Right cardiac atrium (tissue), 5 donors: ENCODE measurements at regions not wholly inside any gene's neighbourhood (a gene's known extent, or its start where the extent isn't known, plus 50 kb on each side); places are given as distances from the start of the nearest gene placed in this dataset.

ENCODE experiments used
- ATAC-seq, 2 donors: fragments of 200-7000 bp; cut with Tn5 transposase; one replicate each; pipeline versions ENCODE4 v1.8.0 to v1.9.1; 2020; ENCODE audit warnings: moderate library complexity in 2 of 2, mild to moderate bottlenecking in 1 of 2
- DNase-seq, 3 donors: peaks; one replicate each; pipeline ENCODE4 v3.0.0-alpha.2; 2020
- H3K27ac ChIP-seq: one replicate; pipeline ENCODE4 v1.5.1; 2013; ENCODE audit warnings: mild to moderate bottlenecking, low read length, control low read depth, moderate library complexity
- H3K27me3 ChIP-seq: one replicate; pipeline ENCODE4 v1.6.1; 2013; ENCODE audit not compliant: control insufficient read depth, insufficient read depth
- H3K4me1 ChIP-seq: one replicate; pipeline ENCODE4 v1.6.1; 2013; ENCODE audit warnings: low read length; ENCODE audit not compliant: control insufficient read depth, insufficient read depth
- H3K4me3 ChIP-seq: one replicate; pipeline ENCODE4 v1.5.1; 2013; ENCODE audit warnings: low read length, control low read depth
- H3K9me3 ChIP-seq: one replicate; pipeline ENCODE4 v1.6.1; 2013; ENCODE audit warnings: low read length; ENCODE audit not compliant: control insufficient read depth
- WGBS: extraction: QIAGEN DNeasy Blood & Tissue Kit; methylation state at CpG from one replicate; pipeline ENCODE4 v1.1.7; 2013; 5-methylcytosine and 5-hydroxymethylcytosine counted together
- intact Hi-C, 4 donors: fragments of 100-400 bp; cut with DNase I; formaldehyde crosslinking; loops; one replicate each; pipeline versions ENCODE4 v1.11.0 to v1.14.0; 2022 to 2023
- donor health status: healthy with polysubstance abuse.
- donor health status: DM: no; HTN: yes; CAD: no.
- donor health status: DM: no; HTN: no; CAD: no.
- donor health status: DM: no; HTN: yes; CAD: no; lungs with severe emphysema.
- donor health status: DM: yes; HTN: yes; CAD: no.

DNA sequence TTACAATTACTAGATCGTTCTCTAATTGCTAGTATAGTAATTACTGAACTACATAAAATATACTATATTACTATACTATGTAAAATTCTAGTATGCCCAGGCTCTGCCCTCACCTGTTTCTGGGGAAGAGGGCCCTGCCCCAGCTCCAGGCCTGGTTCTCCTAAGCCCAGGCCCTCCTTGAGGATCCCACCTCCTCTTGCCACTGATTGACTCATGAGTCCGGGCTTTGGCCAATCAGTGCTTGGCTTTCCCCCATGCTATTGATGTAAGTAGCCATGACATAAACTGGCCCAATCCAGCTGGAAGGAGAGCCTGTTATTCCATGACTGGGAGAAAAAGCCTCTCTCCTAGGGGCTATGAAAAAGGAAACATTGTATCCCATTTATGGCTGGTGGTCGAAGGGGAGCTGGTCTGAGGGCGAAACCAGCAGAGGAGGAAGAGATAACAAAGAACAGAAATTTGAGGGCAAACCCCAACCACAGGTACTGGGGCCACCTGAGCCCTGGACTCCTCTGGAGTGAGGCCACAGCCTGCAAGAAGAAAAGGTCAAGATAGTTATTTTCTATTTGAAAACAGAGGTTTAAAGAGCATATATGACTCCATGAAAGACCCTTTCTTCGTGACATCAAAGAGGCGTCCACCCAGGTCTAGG lies 129.3 kb upstream of the CD93 start:
- WGBS = 94% methylated on average over 6 of the region's 6 CpGs
- no peaks in the 10 kb centered on the region for H3K27me3 ChIP-seq

GRCh38 chr20:23214903-23215302 lies 128.8 kb upstream of the CD93 start:
- H3K9me3 ChIP-seq = no peaks in the 10 kb centered on the region
- H3K27me3 ChIP-seq = no peaks in the 10 kb centered on the region
- ATAC-seq (no peak), DNase-seq (no peak)
- intact Hi-C loops = no loop called here
- no peak overlapping the region for H3K4me3 ChIP-seq
- no peak overlapping the region for H3K27ac ChIP-seq
- WGBS = 89% methylated on average over 5 of the region's 5 CpGs
- H3K4me1 ChIP-seq = no peaks in the 10 kb centered on the region

More for the DNA sequence above, 129.3 kb upstream of the CD93 start:
- Histone ChIP-seq H3K4me3 (no peak overlapping the region), H3K4me1 (no peaks in the 10 kb centered on the region), H3K27ac (no peak overlapping the region), H3K9me3 (no peaks in the 10 kb centered on the region)
- intact Hi-C loops = no loop called here
- ATAC-seq = no peak
- no peak for DNase-seq

DNA sequence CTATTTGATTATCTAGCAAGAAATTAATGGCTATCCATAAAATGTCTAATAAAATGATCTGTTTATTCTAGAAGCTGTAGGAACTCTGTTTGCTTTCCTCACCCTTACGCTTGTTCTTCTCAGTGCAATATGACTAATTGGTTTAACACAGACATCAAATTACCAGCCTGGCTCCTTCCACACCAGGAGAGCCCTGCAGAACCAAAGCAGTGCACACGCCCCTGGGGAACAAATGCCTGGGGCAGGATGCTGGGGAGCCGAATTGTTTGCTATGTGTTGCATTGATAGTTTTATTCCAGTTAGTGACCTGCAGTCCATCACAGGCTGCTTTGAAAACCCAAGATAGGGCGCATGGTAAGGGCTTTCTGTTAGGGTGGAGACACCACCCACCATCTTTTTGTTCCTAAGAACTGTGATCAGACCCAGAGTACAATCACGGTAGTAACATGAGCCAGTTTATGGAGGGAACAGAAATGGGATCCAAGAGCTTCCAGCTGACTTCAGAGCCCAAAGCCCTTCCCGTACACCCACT lies 126.4 kb upstream of the CD93 start:
- 72% methylated on average over 6 of the region's 6 CpGs for WGBS
- Histone ChIP-seq H3K9me3 (no peaks in the 10 kb centered on the region), H3K4me1 (no peaks in the 10 kb centered on the region), H3K4me3 (no peak overlapping the region), H3K27ac (no peak overlapping the region), H3K27me3 (no peaks in the 10 kb centered on the region)
- ATAC-seq (no peak), DNase-seq (no peak)
- intact Hi-C loops = no loop called here

DNA sequence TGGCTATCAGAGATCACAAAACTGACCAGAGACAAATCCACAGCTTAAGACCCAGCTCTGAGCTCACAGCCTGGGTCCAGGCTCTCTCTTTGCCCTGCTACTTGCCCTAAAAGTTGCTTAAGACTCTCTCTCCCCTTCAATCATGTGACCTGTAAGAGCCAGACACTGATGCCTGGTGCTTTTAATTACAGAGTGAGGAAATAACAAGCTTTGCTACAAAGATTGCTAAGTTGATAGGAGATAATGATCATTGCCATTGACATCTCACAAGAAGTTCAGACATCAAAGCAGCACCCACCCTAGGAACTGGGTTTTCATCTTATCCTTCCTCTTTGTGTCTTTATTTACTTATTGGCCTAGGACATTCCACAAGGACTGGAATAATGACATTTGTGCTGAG lies 125.9 kb upstream of the CD93 start:
- no peak overlapping the region for H3K27ac ChIP-seq
- DNase-seq (no peak), ATAC-seq (no peak)
- H3K4me3 ChIP-seq = no peak overlapping the region
- H3K27me3 ChIP-seq = no peaks in the 10 kb centered on the region
- intact Hi-C loops = no loop called here
- H3K4me1 ChIP-seq = no peaks in the 10 kb centered on the region
- no peaks in the 10 kb centered on the region for H3K9me3 ChIP-seq

DNA sequence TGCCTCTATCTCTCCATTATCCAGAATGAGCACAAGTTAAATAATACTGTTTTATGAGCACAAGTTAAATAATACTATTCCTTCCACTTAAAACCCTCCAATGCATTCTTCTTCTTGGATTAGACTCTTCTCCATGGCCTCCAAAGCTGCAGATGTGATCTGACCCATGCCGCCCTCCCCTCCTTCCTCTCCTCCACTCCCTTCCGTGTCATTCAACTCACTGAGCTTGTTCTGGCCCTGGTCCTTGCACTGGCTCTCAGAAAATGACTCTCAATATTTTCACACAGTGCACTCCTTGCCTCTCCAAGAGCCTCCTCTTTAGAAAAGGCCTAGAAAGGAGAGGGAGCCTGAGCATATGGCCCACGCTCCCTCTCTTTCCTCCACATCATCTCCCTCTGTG lies 125.0 kb upstream of the CD93 start:
- no peak overlapping the region for H3K27ac ChIP-seq
- intact Hi-C loops = no loop called here
- H3K27me3 ChIP-seq = no peaks in the 10 kb centered on the region
- no peak overlapping the region for H3K4me3 ChIP-seq
- DNase-seq = no peak
- 82% methylated on average over 3 of the region's 3 CpGs for WGBS
- H3K4me1 ChIP-seq = peaks cover 6% of the 10 kb centered on the region
- ATAC-seq = peak in 1 of 2 donors; percentile 63
- H3K9me3 ChIP-seq = no peaks in the 10 kb centered on the region

DNA sequence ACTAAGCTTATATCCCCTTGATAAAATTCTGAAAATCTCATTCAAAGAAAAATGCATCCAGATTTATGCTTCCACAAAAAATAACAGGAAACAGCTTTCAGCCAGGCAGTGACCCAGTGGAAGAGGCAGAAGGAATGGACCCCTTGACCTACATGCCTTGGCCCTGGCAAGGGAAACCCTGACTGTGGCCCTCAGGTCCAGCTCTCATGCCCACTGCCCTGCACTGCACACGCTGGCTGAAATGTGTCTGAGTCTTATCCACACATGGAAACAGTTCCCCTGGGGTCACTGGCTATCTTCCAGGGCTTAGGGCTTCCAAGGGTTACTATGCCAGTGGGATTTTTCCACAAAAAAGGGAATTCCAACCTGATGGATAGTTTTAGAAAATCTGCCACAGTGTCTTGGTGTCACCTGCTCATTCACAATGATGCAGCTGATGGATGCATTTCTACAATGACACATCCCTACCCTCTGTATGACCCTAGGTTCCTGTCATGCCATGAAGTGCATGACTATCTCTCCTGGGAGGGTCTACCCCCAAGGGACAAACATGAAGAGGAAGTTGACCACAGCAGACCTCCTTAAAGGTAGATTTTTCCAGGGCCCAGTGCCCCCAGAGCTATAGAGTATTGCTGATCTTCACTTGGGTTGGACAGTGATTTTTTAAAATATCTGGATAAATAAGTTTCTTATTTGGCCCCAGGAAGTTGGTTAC lies 121.9 kb upstream of the CD93 start:
- Histone ChIP-seq H3K27me3 (no peaks in the 10 kb centered on the region), H3K4me1 (peaks cover 10% of the 10 kb centered on the region), H3K27ac (no peak overlapping the region), H3K9me3 (no peaks in the 10 kb centered on the region), H3K4me3 (no peak overlapping the region)
- 67% methylated on average over 1 of the region's 1 CpG for WGBS
- ATAC-seq = no peak
- DNase-seq = no peak
- intact Hi-C loops = no loop called here

DNA sequence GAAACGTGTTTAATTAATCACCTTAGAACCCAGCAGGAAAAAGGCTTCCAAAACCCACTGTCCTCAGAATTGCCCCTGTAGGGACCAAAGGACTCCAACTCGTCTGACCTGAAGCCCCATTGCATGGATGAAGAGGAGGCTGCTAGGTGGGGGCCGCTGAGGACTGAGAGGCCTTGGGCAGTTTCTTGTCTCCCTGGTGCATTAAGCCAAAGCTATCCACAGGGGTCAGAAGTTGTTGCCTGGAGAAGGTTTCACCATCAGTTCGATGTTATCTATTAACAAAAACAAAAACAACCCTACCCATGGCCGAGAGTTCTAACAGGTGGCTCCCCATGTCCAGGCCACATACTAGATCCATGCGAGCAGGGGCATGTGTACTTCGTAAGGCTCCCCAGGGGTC lies 120.9 kb upstream of the CD93 start:
- H3K4me3 ChIP-seq = no peak overlapping the region
- WGBS = 87% methylated on average over 7 of the region's 7 CpGs
- no peaks in the 10 kb centered on the region for H3K27me3 ChIP-seq
- ATAC-seq = no peak
- no peak overlapping the region for H3K27ac ChIP-seq
- H3K4me1 ChIP-seq = peaks cover 11% of the 10 kb centered on the region
- no peaks in the 10 kb centered on the region for H3K9me3 ChIP-seq
- intact Hi-C loops = no loop called here
- DNase-seq = no peak

- H3K4me1 ChIP-seq = peaks cover 11% of the 10 kb centered on the region
- peak overlapping the region; percentile 65 for H3K27ac ChIP-seq
Observed at GRCh38 chr20:23206061-23206460, 119.9 kb upstream of the CD93 start.

DNA sequence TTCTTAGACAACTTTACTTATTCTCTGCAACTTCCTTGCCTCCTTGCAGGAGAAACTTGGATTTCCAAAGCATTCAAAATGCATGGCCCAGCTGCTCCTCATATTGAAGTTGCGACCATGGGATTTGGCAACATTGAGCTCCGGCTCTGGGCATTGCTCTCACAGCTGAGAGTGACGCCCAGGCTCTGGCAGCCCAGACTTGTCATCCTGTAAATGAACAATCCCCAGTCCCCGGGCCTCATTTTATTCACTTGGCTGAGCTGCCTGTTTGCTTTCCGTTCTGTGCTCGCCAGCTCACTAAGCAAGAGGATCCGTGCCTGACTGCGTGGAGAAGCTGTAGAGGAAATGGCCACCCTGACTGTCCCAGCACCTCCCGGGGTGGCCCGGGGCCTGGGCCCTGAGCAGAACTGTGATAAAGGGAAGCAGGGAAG lies 119.5 kb upstream of the CD93 start:
- DNase-seq (peak; percentile 84 to 93 (median 89)), ATAC-seq (peak; percentile 90 to 92)
- H3K27ac ChIP-seq = peak overlapping the region; percentile 65
- no peaks in the 10 kb centered on the region for H3K27me3 ChIP-seq
- intact Hi-C loops = no loop called here
- peaks cover 11% of the 10 kb centered on the region for H3K4me1 ChIP-seq
- WGBS = 24% methylated on average over 10 of the region's 10 CpGs
- H3K4me3 ChIP-seq = no peak overlapping the region
- no peaks in the 10 kb centered on the region for H3K9me3 ChIP-seq

More at GRCh38 chr20:23206061-23206460, 119.9 kb upstream of the CD93 start:
- intact Hi-C loops = no loop called here
- ATAC-seq (no peak), DNase-seq (no peak)
- 95% methylated on average over 2 of the region's 2 CpGs for WGBS
- Histone ChIP-seq H3K9me3 (no peaks in the 10 kb centered on the region), H3K27me3 (no peaks in the 10 kb centered on the region), H3K4me3 (no peak overlapping the region)

GRCh38 chr20:23205211-23205610 lies 119.1 kb upstream of the CD93 start:
- no peak for DNase-seq
- Histone ChIP-seq H3K4me3 (no peak overlapping the region), H3K27me3 (no peaks in the 10 kb centered on the region), H3K4me1 (peaks cover 11% of the 10 kb centered on the region), H3K9me3 (no peaks in the 10 kb centered on the region), H3K27ac (no peak overlapping the region)
- ATAC-seq = no peak
- intact Hi-C loops = no loop called here
- WGBS = 77% methylated on average over 7 of the region's 7 CpGs

DNA sequence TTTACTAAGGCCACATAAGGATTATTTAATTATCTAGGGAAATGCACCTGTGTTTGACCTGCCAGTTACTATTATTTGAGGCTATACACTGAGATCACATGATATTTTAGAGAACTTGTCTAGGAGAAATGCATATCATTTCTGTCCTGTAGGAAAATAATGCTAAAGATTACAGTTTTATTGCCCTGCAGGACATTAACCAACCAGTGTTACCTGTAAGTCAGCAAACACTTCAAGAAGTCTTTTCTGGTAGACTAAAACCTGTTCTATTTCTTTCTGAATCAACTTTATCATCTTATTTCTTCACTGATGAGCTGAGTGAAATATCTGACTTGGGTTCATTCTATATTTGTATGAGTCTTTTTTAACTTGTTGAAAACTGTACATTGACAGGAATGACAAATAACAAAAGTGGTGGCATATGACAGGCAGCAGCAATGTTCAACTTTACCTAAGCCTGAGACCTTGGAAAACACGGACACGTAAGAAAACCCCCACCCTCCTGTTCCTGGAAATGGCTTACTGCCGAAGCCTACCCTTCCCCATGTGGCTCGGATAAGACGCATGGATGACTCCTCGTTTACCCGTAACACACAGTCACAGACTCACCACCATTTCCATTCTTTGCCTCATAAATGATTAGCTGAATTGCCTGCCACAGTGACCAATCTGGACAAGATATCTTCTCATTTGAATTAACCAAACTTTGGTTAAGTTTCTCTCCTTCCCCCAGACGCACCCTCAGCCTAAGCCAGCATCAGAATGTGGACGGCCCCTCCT lies 118.0 kb upstream of the CD93 start:
- DNase-seq (no peak), ATAC-seq (no peak)
- intact Hi-C loops = no loop called here
- Histone ChIP-seq H3K27ac (no peak overlapping the region), H3K9me3 (no peaks in the 10 kb centered on the region), H3K4me1 (peaks cover 11% of the 10 kb centered on the region), H3K4me3 (no peak overlapping the region), H3K27me3 (no peaks in the 10 kb centered on the region)
- WGBS = 91% methylated on average over 9 of the region's 9 CpGs
